Myocyte (in vitro differentiated cells): ENCODE measurements at regions not wholly inside any gene's neighbourhood (a gene's known extent, or its start where the extent isn't known, plus 50 kb on each side); places are given as distances from the start of the nearest gene placed in this dataset.
"Not testable (repeated sequence)": the region's sequence is repeated elsewhere in the genome, so short reads cannot be mapped to it uniquely, and the experiment has no call there.

Source experiments
- DNase-seq: peaks from one replicate; pipeline ENCODE4 v3.0.0-alpha.2; 2012; ENCODE audit warnings: low read depth

- no peak for DNase-seq
Observed at GRCh38 chr6:135555550-135555949, 58.0 kb upstream of the AHI1 start.

- no peak for DNase-seq
Observed at GRCh38 chr6:135557582-135557981, 60.0 kb upstream of the AHI1 start.

- DNase-seq = not testable (repeated sequence)
Observed at GRCh38 chr6:135565605-135566004, 68.1 kb upstream of the AHI1 start.

GRCh38 chr6:135566311-135567068 is 69.0 kb upstream of the AHI1 start:
- DNase-seq = peak; percentile 29

- DNase-seq = no peak
Observed at GRCh38 chr6:135567375-135568083, 70.0 kb upstream of the AHI1 start.

- peak; percentile 73 for DNase-seq
Observed at GRCh38 chr6:135568379-135568778, 70.8 kb upstream of the AHI1 start.

GRCh38 chr6:135572051-135572450 is 74.5 kb upstream of the AHI1 start:
- DNase-seq = no peak

- DNase-seq = no peak
Observed at GRCh38 chr6:135575629-135576028, 78.1 kb upstream of the AHI1 start.

- DNase-seq = peak; percentile 41
Observed at GRCh38 chr6:135576055-135576454, 78.5 kb upstream of the AHI1 start.

GRCh38 chr6:135577059-135577538 is 79.6 kb upstream of the AHI1 start:
- DNase-seq = no peak

GRCh38 chr6:135578976-135579375 is 81.4 kb upstream of the AHI1 start:
- no peak for DNase-seq

GRCh38 chr6:135581211-135581610 is 83.7 kb upstream of the AHI1 start:
- DNase-seq = no peak

GRCh38 chr6:135583256-135583761 is 85.8 kb upstream of the AHI1 start:
- DNase-seq = peak; percentile 31

- DNase-seq = no peak
Observed at GRCh38 chr6:135586388-135586787, 88.8 kb upstream of the AHI1 start.

- DNase-seq = no peak
Observed at GRCh38 chr6:135586844-135587243, 89.3 kb upstream of the AHI1 start.

- no peak for DNase-seq
Observed at GRCh38 chr6:135592276-135592675, 94.7 kb upstream of the AHI1 start.

- DNase-seq = no peak
Observed at GRCh38 chr6:135594000-135594399, 96.5 kb upstream of the AHI1 start.

- DNase-seq = no peak
Observed at GRCh38 chr6:135600086-135600702, 102.7 kb upstream of the AHI1 start.

GRCh38 chr6:135600931-135601330 is 103.4 kb upstream of the AHI1 start:
- DNase-seq = no peak

- DNase-seq = no peak
Observed at GRCh38 chr6:135601857-135602256, 104.3 kb upstream of the AHI1 start.

GRCh38 chr6:135603249-135603648 is 105.7 kb upstream of the AHI1 start:
- no peak for DNase-seq
